GM19351 (cell line): ENCODE measurements at regions not wholly inside any gene's neighbourhood (a gene's known extent, or its start where the extent isn't known, plus 50 kb on each side); places are given as distances from the start of the nearest gene placed in this dataset.
A peak's percentile ranks its signal among the peaks of the same experiment; 100 is the strongest.

Experiments used
- ATAC-seq: cut with Tn5 transposase; IDR thresholded peaks from one replicate; pipeline ENCODE4 v1.9.1; 2021; ENCODE audit warnings: mild to moderate bottlenecking, moderate library complexity; ENCODE audit not compliant: unreplicated experiment

DNA sequence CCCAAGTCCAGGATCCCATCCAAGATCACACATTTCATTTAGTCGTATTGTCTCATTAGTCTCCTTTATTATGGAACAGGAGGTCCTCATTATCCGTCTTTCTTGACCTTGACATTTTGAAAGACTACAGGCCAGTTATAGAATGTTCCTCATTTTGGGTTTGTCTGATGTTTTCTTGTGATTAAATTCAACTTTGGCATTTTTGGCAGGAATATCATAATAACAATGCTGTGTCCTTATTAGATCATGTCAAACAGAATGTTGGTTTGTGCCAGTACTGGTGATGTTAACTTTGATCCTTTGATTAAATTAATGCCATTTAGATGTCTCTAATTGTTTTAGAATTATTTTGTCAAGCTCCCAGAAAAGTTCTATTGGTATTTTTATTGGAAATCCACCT is 106.5 kb upstream of the FRY start:
- no peak for ATAC-seq

DNA sequence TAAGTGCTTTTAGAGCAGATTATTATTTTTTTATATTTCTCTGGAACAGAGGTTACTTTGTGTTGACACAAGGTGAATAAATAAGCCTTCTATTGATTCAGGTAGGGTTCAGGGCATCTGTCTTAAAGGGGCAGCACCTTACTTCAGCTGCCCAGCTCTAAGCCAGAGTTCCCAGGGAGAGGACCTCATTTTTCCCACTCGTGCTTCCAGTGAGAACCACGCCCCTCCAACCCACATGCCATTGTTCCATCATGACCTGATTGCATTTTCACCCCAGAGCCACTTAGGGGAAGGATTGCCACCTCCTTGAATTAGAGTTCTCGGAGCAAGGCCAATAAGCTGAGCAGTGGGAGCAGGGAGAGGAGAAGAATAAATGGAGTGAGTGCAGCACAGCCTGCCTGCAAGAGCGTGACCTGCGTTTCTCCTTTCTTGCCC is 104.3 kb upstream of the FRY start:
- ATAC-seq = no peak

DNA sequence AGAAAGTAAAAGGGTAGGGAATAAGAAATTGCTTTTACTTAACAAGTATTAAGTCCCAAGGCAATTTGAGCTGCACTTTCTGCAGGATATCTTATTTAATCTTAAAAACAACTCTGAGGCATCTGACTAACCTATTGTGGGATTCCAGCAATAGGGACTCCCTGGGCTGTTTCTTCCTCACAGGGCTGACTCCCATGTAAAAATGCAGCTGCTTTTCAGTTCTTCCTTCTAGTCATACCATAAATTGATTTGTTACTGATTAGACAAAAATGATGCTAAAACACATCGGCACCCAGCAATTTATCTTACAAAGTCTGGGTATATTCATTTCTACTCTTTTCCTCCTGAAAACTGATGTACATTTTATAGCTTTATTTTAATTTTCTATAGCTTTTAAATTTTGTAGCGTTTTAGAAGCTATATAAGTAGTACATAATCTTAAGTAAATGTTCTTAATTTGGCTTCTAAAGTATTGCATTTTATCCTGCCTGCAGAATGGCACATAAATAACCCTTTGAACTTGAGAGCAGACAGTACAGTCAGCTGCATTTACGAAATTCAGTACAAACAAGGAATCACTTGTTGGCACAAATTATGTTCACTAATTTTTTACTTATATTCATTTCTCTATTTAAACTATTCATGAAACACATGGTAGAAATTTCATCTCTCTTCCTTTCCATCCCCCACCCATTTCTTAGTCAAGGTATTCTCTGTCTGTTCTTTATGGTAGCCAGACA is 102.4 kb upstream of the FRY start:
- ATAC-seq = no peak

DNA sequence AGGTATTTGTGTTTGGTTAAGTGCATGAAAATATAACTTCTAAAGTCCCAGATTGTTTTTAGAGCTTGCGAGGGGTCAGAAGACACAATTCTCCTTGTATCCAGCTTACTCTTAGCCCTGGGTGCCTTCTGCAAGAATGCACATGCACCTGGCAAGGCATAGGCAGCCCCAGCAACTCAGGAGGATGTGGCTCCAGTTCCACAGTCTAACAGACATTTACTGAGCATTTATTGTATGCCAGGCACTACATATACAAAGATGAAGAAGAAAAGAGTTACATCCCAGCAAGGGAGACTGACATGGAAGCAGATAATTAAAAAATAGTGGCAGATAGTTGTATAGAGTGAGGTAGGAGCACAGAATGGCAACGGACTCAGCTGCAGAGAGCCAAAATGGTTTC is 101.1 kb upstream of the FRY start:
- peak; percentile 26 for ATAC-seq

DNA sequence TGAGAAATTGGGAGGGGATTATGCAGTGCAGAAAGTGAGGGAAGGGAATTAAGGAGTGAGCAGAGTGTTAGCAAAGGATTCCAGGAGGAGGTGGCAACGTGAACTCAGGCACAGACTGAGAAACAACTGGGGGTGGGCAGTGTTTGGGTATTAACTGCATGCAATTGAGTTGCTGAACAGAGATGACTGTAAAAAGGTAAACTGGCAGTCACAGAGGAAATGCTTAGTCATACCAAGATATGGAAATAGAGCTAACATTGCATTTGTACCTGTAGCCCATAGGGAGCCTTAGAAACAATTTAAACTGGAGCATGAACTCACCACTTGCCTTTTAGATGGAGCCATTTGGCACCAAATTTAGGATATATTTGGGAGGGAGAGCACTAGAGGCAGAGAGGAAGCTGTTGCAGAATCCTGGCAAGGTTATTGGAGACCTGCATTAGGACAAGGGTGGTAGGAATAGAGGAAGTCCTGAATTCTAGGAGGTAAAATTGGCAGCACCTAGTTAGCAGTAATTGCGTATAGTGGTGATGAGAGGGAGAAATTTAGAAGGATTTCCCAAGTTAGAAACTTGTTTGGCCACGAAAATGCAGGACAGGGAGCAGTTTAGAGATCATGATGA is 100.6 kb upstream of the FRY start:
- peak; percentile 99 for ATAC-seq

DNA sequence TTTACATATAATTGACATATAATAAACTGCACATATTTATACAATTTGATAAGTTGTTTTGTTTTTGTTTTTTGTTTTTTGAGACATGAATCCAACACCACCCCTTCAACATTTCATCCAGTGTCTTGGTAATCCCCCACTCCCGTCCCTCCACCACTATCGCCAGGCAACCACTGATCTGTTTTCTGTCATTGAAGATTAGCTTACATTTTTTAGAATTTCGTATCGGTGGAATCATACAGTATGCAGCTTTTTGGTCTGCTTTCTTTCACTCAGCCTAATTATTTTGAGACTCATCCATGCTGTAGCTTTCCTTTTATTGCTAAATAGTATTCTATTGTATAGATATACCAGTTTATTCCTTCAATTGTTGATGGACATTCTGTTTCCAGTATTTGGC is 94.1 kb upstream of the FRY start:
- no peak for ATAC-seq

DNA sequence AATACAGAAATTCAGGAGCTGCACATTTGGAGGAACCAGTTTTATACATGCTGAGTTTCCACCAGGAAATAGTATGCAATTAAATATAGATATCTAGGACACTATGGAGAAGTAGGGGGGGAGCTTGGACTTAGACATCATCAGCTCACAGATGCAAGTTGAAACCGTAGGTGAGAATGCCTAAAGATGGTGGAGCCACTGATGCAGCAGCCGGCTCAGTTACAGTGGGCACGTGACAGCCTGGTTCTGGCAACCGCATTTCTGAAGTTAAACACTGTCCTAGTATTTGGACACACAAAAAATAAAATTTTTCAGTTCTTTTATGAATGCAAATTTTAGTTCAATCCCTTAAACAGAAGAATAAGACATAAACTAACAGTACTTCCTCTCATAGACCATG is 91.5 kb upstream of the FRY start:
- no peak for ATAC-seq

DNA sequence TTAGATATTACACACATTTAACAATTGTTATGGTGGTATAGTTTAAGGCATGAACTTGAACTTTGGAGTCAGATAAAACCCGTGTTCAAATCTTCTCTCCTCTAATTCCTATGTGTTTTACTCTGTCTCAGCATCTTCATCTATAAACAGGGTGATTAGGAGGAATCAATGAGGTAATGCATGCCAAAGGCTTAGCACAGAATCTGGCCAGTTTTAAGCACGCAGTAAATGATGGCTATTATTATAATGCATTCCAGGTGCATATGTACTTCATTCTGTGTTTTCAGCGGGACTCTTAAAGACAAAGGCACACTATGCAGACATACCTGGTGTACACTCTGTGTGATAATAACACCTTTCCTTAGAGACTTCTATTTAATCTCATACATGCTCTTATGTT is 88.0 kb upstream of the FRY start:
- no peak for ATAC-seq

DNA sequence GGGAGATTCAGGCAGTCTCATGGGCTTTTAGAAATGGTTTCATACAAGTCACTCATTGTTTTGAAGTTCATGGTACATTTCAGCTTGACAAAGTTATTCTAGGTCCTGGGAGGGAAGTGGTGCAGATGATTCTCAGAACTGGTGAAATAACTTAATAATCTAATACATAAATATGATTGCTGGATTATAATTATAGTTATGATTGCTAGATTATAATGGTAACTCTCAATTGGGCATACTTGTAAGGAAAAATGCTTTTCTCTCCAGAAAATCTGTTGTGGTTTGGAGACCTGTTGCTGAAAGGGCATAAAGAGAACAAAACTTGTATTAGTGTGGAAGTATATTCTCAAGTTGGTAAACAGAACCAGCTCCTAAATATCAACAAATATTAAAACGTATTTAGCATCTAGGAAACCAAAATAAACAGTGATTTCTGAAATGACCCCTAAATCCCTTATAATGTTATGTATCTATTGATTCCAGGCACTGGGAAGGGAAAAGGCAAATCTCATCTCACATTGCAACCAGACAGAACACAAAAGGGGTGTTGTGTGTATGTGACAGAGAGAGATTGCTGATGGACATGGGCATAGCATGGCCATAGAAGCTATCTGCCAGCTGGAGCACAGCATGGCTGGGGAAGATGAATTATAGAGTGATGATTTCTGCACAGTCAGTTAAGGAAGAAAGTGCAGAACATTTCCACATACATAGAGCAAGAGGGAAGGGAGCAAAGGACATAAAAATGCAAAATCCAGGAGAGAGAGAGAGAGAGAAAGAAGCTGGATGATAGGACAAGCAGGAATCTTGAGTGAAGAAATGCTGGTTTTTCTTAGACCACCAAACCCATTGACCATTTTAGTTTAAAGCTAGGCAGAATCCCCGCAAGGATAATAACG is 87.1 kb upstream of the FRY start:
- ATAC-seq = no peak

DNA sequence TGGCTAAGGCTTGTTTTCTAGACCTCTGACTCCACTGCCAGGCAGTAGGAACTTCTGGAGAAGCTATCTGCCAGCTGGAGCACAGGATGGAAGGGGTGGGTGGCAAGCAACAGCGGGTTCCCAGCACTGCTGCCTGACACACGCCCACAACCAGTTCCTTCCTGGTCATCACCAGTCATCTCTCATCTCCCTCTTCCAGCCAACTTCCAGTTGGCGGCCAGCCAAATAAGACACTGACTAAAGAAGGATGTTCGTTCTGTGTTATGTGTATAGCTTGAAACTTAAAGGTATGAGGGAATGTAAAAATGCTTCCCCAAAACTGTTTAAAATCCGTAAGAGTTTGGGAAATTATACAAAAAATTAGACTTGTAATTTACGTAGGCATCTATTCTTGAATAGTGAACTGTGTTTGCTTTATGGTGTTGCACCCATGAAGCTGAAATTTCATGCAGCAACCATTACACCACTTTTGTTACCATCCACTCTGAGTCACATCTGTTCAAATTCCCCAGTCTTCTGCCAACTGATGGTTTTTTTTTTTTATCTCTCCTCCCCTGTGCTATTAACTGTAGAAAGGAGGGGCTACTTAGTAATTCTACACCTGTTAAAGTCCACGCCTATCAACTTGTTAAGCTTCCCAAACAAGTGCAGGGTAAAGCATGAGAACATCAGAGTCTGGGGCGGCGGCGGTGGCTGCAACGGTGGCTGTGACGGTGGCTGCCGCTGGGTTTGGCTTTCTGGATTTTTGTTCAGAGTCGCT is 86.2 kb upstream of the FRY start:
- no peak for ATAC-seq

DNA sequence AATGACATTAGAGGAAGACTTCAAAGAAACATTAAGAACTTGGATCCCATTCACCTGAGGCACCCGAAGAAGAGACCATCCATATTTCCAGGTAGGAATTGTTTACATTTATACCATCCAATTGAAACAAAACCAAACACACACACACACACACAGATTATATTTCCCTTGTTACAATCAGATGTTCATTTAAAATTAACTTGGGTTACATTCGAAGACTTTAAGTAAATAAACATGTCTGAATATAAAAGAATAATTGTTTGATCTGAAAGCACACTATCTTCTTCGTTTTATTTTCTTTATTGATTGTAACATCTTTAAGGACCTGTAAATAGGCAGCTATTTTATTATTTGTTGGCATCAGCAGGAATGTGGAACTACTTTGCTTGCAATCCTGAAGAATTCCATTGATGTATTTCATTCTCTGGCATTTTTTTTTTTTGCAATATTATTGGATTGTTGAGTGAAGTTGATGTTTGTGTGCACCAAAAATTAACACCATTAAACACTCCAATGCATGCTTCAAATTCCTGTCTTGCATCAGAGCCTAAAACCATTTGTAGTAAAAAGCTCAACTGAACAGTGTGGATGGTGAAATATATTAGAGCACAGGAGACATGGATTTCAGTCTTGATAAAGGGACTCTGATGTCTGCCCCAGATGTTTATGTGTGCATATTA is 85.3 kb upstream of the FRY start:
- no peak for ATAC-seq

DNA sequence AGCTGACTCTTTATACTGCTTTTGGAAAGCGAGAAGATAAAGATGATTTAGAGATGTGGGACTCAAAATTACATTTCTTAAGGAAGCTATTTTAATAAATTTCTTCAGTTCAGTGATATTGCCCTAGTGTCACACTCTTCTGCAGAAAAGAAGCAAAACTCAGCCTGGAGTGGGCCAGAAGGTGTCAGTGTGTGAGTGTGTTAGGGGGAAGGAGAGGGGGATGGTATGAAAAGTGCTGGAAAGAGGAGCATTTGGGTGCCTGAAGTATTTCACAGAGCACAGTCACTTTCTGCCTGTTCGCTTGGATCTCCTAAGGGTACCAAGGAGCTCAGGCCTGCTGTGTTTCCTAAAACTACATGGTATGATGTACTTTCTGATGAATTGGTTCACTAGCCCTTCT is 84.5 kb upstream of the FRY start:
- no peak for ATAC-seq

DNA sequence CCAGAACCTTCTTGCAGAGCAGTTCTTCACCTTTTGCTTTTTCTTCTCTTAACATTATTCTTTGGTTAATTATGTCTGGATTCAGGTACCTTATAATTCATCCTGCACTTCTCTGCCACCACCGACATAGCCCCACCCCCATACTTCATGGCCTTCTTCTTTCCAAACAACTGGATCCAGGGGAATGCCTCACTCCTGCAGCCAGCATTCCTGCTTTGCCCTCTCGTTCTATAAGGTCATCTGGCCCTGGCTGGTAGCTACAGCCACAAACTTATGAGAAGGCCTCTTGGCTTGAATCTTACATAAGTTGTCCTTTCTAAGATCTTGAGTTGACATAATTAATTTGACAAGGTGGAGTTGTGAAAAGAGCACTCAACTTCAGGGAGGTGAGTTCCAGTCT is 84.1 kb upstream of the FRY start:
- ATAC-seq = no peak

DNA sequence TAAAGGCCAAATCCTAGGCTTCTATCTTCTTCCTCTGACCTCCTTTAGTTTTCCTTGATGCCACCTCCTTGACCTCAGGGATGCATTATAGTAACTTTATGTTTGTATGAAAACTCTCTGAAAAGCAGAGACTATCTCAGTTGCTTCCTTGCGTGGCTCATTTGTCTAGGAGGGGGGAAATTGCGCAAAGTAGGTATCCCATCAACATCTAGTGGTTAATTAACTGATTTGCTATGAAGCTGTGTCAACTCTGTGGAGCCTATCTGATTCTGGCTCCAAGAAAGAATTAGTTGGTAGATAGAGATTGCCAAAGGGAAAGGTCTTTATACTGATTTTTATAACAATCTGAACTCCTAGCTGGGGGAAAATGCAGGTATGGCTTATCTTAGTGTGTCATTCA is 82.1 kb upstream of the FRY start:
- no peak for ATAC-seq

DNA sequence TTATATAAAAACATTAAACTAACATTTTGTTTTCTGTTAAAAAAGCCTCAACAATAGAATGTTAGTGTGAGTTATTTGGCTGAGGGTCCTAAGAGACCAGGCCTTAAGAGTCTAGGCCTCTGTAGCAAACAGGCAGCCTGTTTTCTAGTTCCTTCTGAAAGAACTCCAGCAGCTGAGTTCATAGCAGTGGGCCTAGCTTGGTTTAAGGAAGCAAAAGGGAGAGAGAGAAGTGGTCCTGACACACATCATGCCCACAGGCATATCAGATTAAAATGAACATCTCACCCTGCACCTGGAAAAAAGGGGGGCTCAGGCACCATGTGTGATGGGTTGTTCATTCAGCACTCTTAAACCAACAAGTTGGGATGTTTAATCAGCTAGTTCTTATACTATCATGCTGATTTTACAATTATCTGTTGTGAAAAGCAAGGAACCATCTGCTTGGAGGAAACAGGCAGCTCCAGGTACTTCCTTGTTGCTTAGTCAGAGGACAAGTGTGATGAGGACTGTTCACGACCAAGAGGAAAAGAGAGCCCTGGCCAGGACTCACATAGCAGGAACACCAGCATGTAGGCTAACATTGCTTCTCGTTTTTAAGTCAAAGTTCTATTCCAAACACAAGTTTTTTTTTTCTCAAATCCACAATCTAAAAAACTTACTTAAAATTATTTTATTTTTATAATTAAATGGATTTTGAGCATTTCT is 81.3 kb upstream of the FRY start:
- no peak for ATAC-seq

DNA sequence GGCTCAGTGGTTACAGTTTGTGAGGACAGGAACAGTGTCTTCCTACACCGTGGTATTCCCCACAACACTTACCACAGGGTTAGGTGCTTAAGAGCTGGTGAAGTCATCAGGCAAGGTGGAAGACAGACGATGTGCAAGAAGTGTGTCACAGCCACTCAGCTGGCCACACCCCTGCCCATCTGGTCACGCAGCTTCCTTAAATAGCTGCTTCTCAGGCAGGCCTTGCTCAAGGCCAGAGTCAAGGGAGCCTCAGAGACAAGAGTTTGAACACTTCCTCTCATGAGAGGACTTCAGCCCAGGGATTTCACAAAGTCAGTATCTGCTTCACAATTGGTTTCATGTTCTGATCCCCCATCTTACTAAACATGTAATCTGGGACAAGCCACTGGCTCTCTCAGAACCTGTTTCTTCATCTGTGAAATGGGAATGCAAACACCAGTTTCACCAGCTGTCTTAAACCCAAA is 80.3 kb upstream of the FRY start:
- ATAC-seq = peak; percentile 95

DNA sequence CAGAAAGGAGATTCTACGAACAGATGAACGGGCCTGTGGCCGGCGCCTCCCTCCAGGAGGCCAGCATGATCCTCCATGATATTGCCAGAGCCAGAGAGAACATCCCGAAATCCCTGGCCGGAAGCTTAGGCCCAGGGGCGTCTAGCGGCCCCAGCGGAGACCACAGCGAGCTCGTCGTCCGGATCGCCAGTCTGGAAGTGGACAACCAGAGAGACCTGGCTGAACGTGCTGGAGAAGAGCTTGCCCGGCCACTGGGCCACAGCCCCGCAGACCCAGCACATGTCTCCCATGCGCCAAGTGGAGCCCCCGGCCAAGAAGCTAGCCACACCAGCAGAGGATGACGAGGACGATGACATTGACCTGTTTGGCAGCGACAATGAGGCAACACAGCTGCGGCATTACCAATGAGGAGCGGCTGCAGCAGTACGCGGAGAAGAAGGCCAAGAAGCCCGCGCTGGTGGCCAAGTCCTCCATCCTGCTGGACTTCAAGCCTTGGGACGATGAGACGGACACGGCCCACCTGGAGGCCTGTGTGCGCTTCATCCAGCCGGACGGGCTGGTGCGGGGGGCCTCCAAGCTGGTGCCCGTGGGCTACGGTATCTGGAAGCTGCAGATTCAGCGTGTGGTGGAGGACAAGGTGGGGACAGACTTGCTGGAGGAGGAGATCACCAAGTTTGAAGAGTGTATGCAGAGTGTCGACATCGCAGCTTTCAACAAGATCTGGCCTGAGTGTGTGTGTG is 78.8 kb upstream of the FRY start:
- ATAC-seq = no peak

DNA sequence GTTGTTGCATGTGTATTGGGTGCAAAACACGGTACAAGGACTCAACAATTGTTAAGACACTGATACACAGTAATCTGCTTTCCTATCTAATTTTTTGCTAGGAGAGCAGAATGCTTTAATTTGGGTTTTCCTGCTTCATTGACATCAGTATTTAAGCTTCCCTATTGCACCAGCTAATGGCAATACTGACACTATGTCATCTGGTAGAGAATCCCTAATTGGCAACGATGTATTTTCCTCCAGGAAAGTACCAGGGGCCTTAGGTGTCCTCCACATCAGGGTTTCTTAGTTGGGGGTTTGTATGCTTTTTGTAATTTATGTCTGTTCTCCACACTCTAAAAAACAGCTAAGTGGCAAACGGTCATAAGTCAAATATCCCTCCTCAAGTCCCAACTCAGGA is 76.5 kb upstream of the FRY start:
- no peak for ATAC-seq

DNA sequence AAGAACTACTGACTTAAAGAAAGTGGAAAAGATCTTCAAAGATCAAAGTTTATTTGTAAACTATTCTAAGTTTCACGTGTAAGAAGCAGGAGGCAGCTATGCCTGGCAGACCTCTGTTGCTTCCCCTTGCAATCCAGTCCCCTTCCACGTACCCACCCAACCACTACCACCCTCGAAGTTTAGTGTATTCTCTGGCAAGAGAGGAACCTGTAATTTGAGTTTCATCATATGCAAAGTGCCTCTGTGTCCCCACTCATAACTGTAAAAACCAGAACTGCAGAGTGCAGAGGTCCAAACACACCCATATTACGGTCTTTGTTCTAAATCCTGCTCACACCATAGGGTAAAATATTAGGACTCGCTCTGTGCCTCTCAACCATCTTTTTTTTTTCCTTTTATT is 75.8 kb upstream of the FRY start:
- no peak for ATAC-seq
